ACC112 (cell line): ENCODE measurements at regions not wholly inside any gene's neighbourhood (a gene's known extent, or its start where the extent isn't known, plus 50 kb on each side); places are given as distances from the start of the nearest gene placed in this dataset.

ENCODE experiments used
- H2AFZ ChIP-seq: fragments of 200-600 bp; sonication (generic); one replicate; pipeline ENCODE4 v1.6.0; 2017; ENCODE audit warnings: antibody characterized with exemption, low read length; ENCODE audit not compliant: unreplicated experiment
- H3K27ac ChIP-seq: fragments of 200-600 bp; sonication (generic); 2 replicates; pipeline ENCODE4 v1.5.1; 2014; ENCODE audit warnings: low read depth, mild to moderate bottlenecking, antibody characterized with exemption, low read length, moderate library complexity
- H3K27me3 ChIP-seq: fragments of 200-600 bp; sonication (generic); 2 replicates; pipeline ENCODE4 v1.6.1; 2014; ENCODE audit warnings: mild to moderate bottlenecking, antibody characterized with exemption, low read length, moderate library complexity, mixed read lengths; ENCODE audit not compliant: insufficient read depth
- H3K36me3 ChIP-seq: fragments of 200-600 bp; sonication (generic); 2 replicates; pipeline ENCODE4 v1.6.1; 2016; ENCODE audit warnings: mild to moderate bottlenecking, antibody characterized with exemption, low read length, moderate library complexity, mixed read lengths; ENCODE audit not compliant: insufficient read depth
- H3K4me1 ChIP-seq: fragments of 200-600 bp; sonication (generic); one replicate; pipeline ENCODE4 v1.6.1; 2016; ENCODE audit warnings: low read length, mixed read lengths; ENCODE audit not compliant: insufficient read depth, unreplicated experiment, control insufficient read depth
- H3K4me3 ChIP-seq: fragments of 200-600 bp; sonication (generic); 2 replicates; pipeline ENCODE4 v1.5.1; 2014; ENCODE audit warnings: mild to moderate bottlenecking, low read depth, low read length
- H3K79me2 ChIP-seq: fragments of 200-600 bp; sonication (generic); one replicate; pipeline ENCODE4 v1.6.0; 2016; ENCODE audit warnings: low read length; ENCODE audit not compliant: control insufficient read depth, unreplicated experiment, insufficient read depth

GRCh38 chr13:107104631-107105030, 536.7 kb upstream of the ARGLU1 start:
- Histone ChIP-seq H2AFZ (no peak overlapping the region), H3K4me1 (no peaks in the 10 kb centered on the region), H3K36me3 (no peaks in the 10 kb centered on the region), H3K4me3 (no peak overlapping the region), H3K27me3 (no peaks in the 10 kb centered on the region), H3K79me2 (no peaks in the 10 kb centered on the region), H3K27ac (no peak overlapping the region)

GRCh38 chr13:107102676-107103075, 534.7 kb upstream of the ARGLU1 start:
- no peak overlapping the region for H2AFZ ChIP-seq
- H3K4me3 ChIP-seq, result no peak overlapping the region
- no peaks in the 10 kb centered on the region; the same call in 1 of the 2 replicates for H3K27me3 ChIP-seq
- H3K36me3 ChIP-seq, result no peaks in the 10 kb centered on the region
- H3K4me1 ChIP-seq, result no peaks in the 10 kb centered on the region
- no peak overlapping the region for H3K27ac ChIP-seq
- no peaks in the 10 kb centered on the region for H3K79me2 ChIP-seq

- no peaks in the 10 kb centered on the region for H3K79me2 ChIP-seq
- H3K27ac ChIP-seq, result no peak overlapping the region
- no peaks in the 10 kb centered on the region for H3K36me3 ChIP-seq
- H3K4me3 ChIP-seq, result no peak overlapping the region
- H3K4me1 ChIP-seq, result no peaks in the 10 kb centered on the region
- H2AFZ ChIP-seq, result no peak overlapping the region
- H3K27me3 ChIP-seq, result no peaks in the 10 kb centered on the region; the same call in 1 of the 2 replicates
These were observed 531.7 kb upstream of the ARGLU1 start for GRCh38 chr13:107099661-107100060.

GRCh38 chr13:107097916-107098315, 530.0 kb upstream of the ARGLU1 start:
- no peaks in the 10 kb centered on the region; the same call in 1 of the 2 replicates for H3K27me3 ChIP-seq
- no peak overlapping the region for H3K27ac ChIP-seq
- no peaks in the 10 kb centered on the region for H3K36me3 ChIP-seq
- no peaks in the 10 kb centered on the region for H3K4me1 ChIP-seq
- no peaks in the 10 kb centered on the region for H3K79me2 ChIP-seq
- no peak overlapping the region for H3K4me3 ChIP-seq
- H2AFZ ChIP-seq, result no peak overlapping the region

GRCh38 chr13:107095876-107096275, 527.9 kb upstream of the ARGLU1 start:
- Histone ChIP-seq H3K27me3 (no peaks in the 10 kb centered on the region; the same call in 1 of the 2 replicates), H3K4me3 (no peak overlapping the region), H3K79me2 (no peaks in the 10 kb centered on the region), H3K4me1 (no peaks in the 10 kb centered on the region), H3K27ac (no peak overlapping the region), H2AFZ (no peak overlapping the region), H3K36me3 (no peaks in the 10 kb centered on the region)

GRCh38 chr13:107091861-107092260, 523.9 kb upstream of the ARGLU1 start:
- H3K4me3 ChIP-seq, result no peak overlapping the region

GRCh38 chr13:107091428-107091827, 523.5 kb upstream of the ARGLU1 start:
- H3K4me3 ChIP-seq, result no peak overlapping the region
- no peaks in the 10 kb centered on the region for H3K27me3 ChIP-seq
- H3K27ac ChIP-seq, result no peak overlapping the region
- H2AFZ ChIP-seq, result no peak overlapping the region
- H3K4me1 ChIP-seq, result no peaks in the 10 kb centered on the region
- no peaks in the 10 kb centered on the region for H3K79me2 ChIP-seq
- no peaks in the 10 kb centered on the region for H3K36me3 ChIP-seq

More at GRCh38 chr13:107091861-107092260, 523.9 kb upstream of the ARGLU1 start:
- Histone ChIP-seq H3K27me3 (no peaks in the 10 kb centered on the region), H3K27ac (no peak overlapping the region), H3K36me3 (no peaks in the 10 kb centered on the region), H2AFZ (no peak overlapping the region), H3K79me2 (no peaks in the 10 kb centered on the region), H3K4me1 (no peaks in the 10 kb centered on the region)

GRCh38 chr13:107088061-107088460, 520.1 kb upstream of the ARGLU1 start:
- Histone ChIP-seq H3K4me3 (no peak overlapping the region), H3K36me3 (no peaks in the 10 kb centered on the region)

GRCh38 chr13:107079423-107080049, 511.6 kb upstream of the ARGLU1 start:
- Histone ChIP-seq H3K4me3 (no peak overlapping the region), H3K27me3 (no peaks in the 10 kb centered on the region), H3K36me3 (no peaks in the 10 kb centered on the region), H3K4me1 (no peaks in the 10 kb centered on the region), H3K27ac (no peak overlapping the region), H3K79me2 (no peaks in the 10 kb centered on the region), H2AFZ (no peak overlapping the region)

More at GRCh38 chr13:107088061-107088460, 520.1 kb upstream of the ARGLU1 start:
- H3K4me1 ChIP-seq, result no peaks in the 10 kb centered on the region
- H3K27ac ChIP-seq, result no peak overlapping the region
- H3K27me3 ChIP-seq, result no peaks in the 10 kb centered on the region
- no peak overlapping the region for H2AFZ ChIP-seq
- H3K79me2 ChIP-seq, result no peaks in the 10 kb centered on the region

- Histone ChIP-seq H3K4me3 (no peak overlapping the region), H3K27ac (no peak overlapping the region), H3K36me3 (no peaks in the 10 kb centered on the region), H3K4me1 (no peaks in the 10 kb centered on the region), H3K79me2 (no peaks in the 10 kb centered on the region), H3K27me3 (no peaks in the 10 kb centered on the region), H2AFZ (no peak overlapping the region)
These were observed 510.4 kb upstream of the ARGLU1 start for GRCh38 chr13:107078229-107078765.

- H3K36me3 ChIP-seq, result no peaks in the 10 kb centered on the region
- no peak overlapping the region for H2AFZ ChIP-seq
- no peaks in the 10 kb centered on the region for H3K4me1 ChIP-seq
- H3K79me2 ChIP-seq, result no peaks in the 10 kb centered on the region
- no peaks in the 10 kb centered on the region for H3K27me3 ChIP-seq
- H3K27ac ChIP-seq, result no peak overlapping the region
- no peak overlapping the region for H3K4me3 ChIP-seq
These were observed 508.9 kb upstream of the ARGLU1 start for GRCh38 chr13:107076801-107077200.
